ENCODE measurements at regions not wholly inside any gene's neighbourhood (a gene's known extent, or its start where the extent isn't known, plus 50 kb on each side); places are given as distances from the start of the nearest gene placed in this dataset.

- no peak overlapping the region for H3K4me3 ChIP-seq (replicated peaks in 1 of 3; ENCODE audit: insufficient read depth in 1 of 3, low read depth in 2 of 3, low read length in 3 of 3)
- H3K9ac ChIP-seq (ENCODE audit: insufficient read depth, low read depth, low read length): no peak overlapping the region
- no peaks in the 10 kb centered on the region for H3K36me3 ChIP-seq (replicated peaks in 1 of 2; ENCODE audit: control insufficient read depth in 1 of 2, insufficient read depth in 2 of 2, low read length in 2 of 2)
- BruUV-seq (replicated peaks): no TSS peak
- TF ChIP-seq ZBTB39 (CRISPR knock-in tag; IDR thresholded peaks at IDR 0.05) (no peak), KDM5A (IDR thresholded peaks at IDR 0.05; ENCODE audit: borderline replicate concordance, low read length) (no peak), KLF11 (CRISPR knock-in tag; IDR thresholded peaks at IDR 0.05) (no peak), SNAPC4 (CRISPR knock-in tag; IDR thresholded peaks at IDR 0.05) (no peak), JARID2 (CRISPR knock-in tag; IDR thresholded peaks at IDR 0.05; ENCODE audit: insufficient replicate concordance) (no peak), SKI (IDR thresholded peaks at IDR 0.05; ENCODE audit: partially characterized antibody) (no peak), HINFP (CRISPR knock-in tag; IDR thresholded peaks at IDR 0.05; ENCODE audit: low read depth) (no peak), ZNF468 (CRISPR knock-in tag; IDR thresholded peaks at IDR 0.05) (no peak), FOXM1 (CRISPR knock-in tag; IDR thresholded peaks at IDR 0.05) (no peak)
- WGBS (ENCODE audit: low lambda C conversion rate): 76% methylated on average over 1 of the region's 1 CpG
- ATAC-seq: no peak
- no peak for FAIRE-seq
- DNase-seq (ENCODE audit: low spot score): no peak
- H3K27ac ChIP-seq (ENCODE audit: extremely low read length, insufficient read depth, low read length): no peak overlapping the region
- intact Hi-C loops (cut with micrococcal nuclease; ENCODE audit: unreplicated experiment): no loop called here
- no peaks in the 10 kb centered on the region for H3K9me3 ChIP-seq (ENCODE audit: low read length)
- H3K4me2 ChIP-seq (ENCODE audit: low read depth, low read length): no peak overlapping the region
- no peaks in the 10 kb centered on the region for H3K27me3 ChIP-seq (ENCODE audit: control insufficient read depth in 1 of 2, insufficient read depth in 2 of 2, low read length in 2 of 2)
- ChIA-PET CTCF (ENCODE audit: low intra/inter-chr PET ratio, low total read pairs) (no interaction called here), POLR2A (no interaction called here)
- no peaks in the 10 kb centered on the region for H3K79me2 ChIP-seq (ENCODE audit: insufficient read depth, low read length)
- H2AFZ ChIP-seq (ENCODE audit: low read length): no peak overlapping the region
- H4K20me1 ChIP-seq (ENCODE audit: insufficient read depth, low read length): no peaks in the 10 kb centered on the region
- in situ Hi-C loops (cut with HindIII; ENCODE audit: extremely low pct_ligation_motif_present, low pct_unique_long_range_greater_than_20kb): no loop called here
- peaks cover 51% of the 10 kb centered on the region for H3K4me1 ChIP-seq (ENCODE audit: insufficient read depth, low read length)
Measured at GRCh38 chr3:177347611-177348010, 150.3 kb upstream of the TBL1XR1 start.
